ENCODE measurements at regions not wholly inside any gene's neighbourhood (a gene's known extent, or its start where the extent isn't known, plus 50 kb on each side); places are given as distances from the start of the nearest gene placed in this dataset.
"Not testable (repeated sequence)": the region's sequence is repeated elsewhere in the genome, so short reads cannot be mapped to it uniquely, and the experiment has no call there.

DNA sequence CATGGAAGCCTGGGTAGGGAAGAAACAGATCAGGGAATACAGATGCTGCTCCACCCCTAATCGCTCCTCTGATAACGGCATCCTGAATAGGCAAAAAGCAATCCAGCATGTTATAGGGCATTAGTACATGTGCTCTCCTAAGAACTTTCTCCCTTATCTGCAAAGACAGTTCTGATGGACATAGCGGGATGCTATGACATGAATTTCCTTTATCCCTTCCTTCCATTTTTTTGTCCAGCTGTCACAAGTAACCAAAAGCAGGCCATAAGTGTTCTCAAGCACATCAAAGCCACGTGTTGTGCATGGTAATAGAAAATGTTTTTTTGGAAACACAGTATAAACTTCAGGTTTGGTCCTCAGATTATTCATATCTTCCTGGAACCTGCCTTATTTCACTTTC lies 141.4 kb upstream of the MON1B start:
- no peak for DNase-seq (ENCODE audit: extremely low spot score, insufficient read length, low read depth)
- FAIRE-seq, result no peak

- FAIRE-seq, result not testable (repeated sequence)
Measured at GRCh38 chr16:77056597-77056996, 134.4 kb upstream of the MON1B start.

GRCh38 chr16:77057161-77057774 lies 133.7 kb upstream of the MON1B start:
- FAIRE-seq (no peak), DNase-seq (ENCODE audit: extremely low spot score, insufficient read length, low read depth) (no peak)

More at GRCh38 chr16:77056597-77056996, 134.4 kb upstream of the MON1B start:
- not testable (repeated sequence) for DNase-seq (ENCODE audit: extremely low spot score, insufficient read length, low read depth)

- no peak for FAIRE-seq
Measured at GRCh38 chr16:77059446-77059845, 131.5 kb upstream of the MON1B start.

GRCh38 chr16:77060614-77061013 lies 130.4 kb upstream of the MON1B start:
- FAIRE-seq (no peak), DNase-seq (ENCODE audit: extremely low spot score, insufficient read length, low read depth) (no peak)

More at GRCh38 chr16:77059446-77059845, 131.5 kb upstream of the MON1B start:
- DNase-seq (ENCODE audit: extremely low spot score, insufficient read length, low read depth), result no peak

DNA sequence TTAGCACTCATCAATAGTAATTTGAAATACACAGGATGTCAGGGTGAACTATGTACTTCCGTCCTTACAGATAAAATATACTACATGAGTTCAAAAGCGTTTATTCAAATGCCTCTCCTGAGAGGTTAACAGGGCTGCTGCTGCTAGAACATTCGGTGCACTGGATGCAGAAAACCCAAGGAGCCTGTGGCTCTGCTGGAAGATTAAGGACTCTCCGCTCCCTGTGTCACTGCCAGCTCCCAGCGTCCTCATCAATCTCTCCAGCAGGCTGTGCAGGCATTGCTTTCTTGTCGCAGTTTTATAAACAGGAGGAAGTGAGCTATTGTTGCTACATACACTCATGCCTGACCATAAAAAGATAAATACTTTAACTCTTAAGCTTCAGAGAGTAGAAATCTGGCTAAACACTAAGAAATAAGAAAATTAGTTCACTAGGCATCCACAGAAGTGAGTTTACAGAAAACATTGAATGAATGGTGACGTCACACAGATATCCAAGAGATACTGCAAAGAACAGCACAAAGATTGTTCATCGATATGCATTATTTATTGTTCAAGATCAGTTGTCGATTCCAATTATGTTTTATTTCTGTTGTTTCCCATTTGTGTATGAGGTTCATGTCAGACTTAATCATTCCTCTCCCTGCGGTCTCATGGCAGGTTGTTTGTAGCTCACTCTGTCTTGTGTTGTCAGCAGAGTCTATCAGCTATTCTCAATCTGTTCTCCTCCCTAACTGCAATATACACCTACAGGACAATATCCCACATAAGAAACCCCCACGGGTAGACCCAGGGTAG lies 127.9 kb upstream of the MON1B start:
- no peak for DNase-seq (ENCODE audit: extremely low spot score, insufficient read length, low read depth)
- no peak for FAIRE-seq

- FAIRE-seq, result no peak
Measured at GRCh38 chr16:77063676-77064016, 127.3 kb upstream of the MON1B start.

GRCh38 chr16:77064037-77064436 lies 127.0 kb upstream of the MON1B start:
- FAIRE-seq (no peak), DNase-seq (ENCODE audit: extremely low spot score, insufficient read length, low read depth) (no peak)

More at GRCh38 chr16:77063676-77064016, 127.3 kb upstream of the MON1B start:
- no peak for DNase-seq (ENCODE audit: extremely low spot score, insufficient read length, low read depth)

- no peak for FAIRE-seq
- no peak for DNase-seq (ENCODE audit: extremely low spot score, insufficient read length, low read depth)
Measured at GRCh38 chr16:77066896-77067496, 124.0 kb upstream of the MON1B start.

- DNase-seq (ENCODE audit: extremely low spot score, insufficient read length, low read depth) (no peak), FAIRE-seq (no peak)
Measured at GRCh38 chr16:77067900-77068299, 123.1 kb upstream of the MON1B start.

DNA sequence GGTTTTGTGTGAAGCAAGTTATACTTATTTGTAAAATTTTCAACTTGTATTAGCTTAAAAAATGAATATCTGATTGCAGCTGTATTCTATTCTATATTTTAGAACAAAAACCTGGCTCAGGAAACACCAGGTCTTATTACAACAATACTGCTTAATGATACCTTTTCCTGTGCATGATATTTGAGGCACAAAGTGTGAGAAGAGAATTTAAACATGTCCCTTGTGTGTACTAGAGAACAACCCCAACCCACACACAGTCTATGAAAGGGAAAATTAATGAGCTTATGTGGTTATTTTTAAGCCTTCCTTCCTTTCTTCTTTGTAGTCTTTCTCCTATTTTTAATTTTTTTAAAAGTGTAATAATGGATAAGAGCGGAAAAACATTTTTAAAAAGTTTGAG lies 122.6 kb upstream of the MON1B start:
- DNase-seq (ENCODE audit: extremely low spot score, insufficient read length, low read depth) (no peak), FAIRE-seq (no peak)

GRCh38 chr16:77069929-77070328 lies 121.1 kb upstream of the MON1B start:
- FAIRE-seq (no peak), DNase-seq (ENCODE audit: extremely low spot score, insufficient read length, low read depth) (no peak)

DNA sequence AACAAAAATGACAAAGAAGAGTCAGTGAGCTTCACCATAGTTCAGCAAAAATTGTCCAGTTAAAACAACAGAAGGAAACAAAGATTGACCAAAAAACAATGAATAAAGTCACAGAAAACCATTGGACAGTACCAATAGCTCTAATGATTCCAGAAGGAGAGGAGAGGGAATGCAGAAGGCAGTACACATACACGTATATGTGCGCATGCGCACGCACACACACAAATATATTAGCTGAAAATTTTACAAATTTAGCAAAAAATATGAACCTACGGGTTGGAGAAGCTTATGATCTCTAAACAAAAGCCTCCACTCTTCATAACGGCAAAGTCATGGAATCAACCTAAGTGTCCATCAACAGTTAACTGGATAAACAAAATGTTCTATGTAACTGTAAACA lies 120.3 kb upstream of the MON1B start:
- FAIRE-seq, result no peak
- no peak for DNase-seq (ENCODE audit: extremely low spot score, insufficient read length, low read depth)

DNA sequence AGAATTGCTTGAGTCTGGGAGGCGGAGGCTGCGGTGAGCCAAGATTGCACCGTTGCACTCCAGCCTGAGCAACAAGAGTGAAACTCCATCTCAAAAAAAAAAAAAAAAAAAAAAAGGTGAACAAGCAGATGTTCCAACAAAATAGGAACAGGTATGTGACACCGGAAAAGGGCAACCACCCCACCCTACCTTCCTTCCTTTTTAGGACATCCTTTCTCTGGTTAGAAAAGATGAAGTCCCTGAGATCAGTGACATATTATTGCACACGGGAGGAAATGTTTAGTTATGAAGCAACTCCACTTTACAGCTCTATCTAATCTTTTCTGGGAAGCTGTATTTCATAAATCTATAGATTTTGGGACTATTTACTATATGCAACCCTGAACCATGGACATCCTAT lies 114.2 kb upstream of the MON1B start:
- DNase-seq (ENCODE audit: extremely low spot score, insufficient read length, low read depth) (no peak), FAIRE-seq (no peak)

DNA sequence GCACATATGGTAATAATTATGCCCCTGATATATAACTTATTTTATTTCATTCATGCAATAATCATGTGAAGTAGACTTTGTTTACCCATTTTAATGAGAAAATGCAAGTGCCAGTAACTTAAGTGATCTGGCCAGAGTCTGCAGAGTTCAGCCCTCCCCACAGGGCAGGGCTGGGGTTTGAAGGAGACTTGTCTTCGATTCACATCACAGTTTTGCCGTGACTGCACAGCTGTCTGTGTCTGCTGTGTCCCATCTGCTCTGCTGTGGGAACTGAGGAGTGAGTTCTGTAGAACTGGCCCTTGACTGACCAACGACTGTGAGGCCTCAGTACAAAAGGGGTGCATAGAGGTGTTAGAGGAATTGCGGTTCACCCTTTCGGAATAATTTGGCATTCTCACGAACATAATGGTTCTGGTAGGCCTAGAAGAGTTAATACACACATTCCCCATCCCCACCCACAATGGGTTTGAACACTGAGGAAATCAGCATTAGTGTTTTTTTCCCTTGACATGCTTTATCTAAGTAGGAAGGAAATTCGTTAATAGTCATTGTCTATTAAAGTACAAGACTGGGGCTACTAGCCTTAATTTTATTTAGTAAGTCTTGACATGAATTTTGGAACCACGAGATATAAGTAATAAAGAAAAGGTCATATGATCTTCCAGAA lies 113.6 kb upstream of the MON1B start:
- FAIRE-seq (no peak), DNase-seq (ENCODE audit: extremely low spot score, insufficient read length, low read depth) (no peak)

GRCh38 chr16:77085981-77086380 lies 105.0 kb upstream of the MON1B start:
- no peak for FAIRE-seq
- no peak for DNase-seq (ENCODE audit: extremely low spot score, insufficient read length, low read depth)

- DNase-seq (ENCODE audit: extremely low spot score, insufficient read length, low read depth) (no peak), FAIRE-seq (no peak)
Measured at GRCh38 chr16:77090062-77090461, 100.9 kb upstream of the MON1B start.

GRCh38 chr16:77093309-77093708 lies 97.7 kb upstream of the MON1B start:
- DNase-seq (ENCODE audit: extremely low spot score, insufficient read length, low read depth) (no peak), FAIRE-seq (no peak)

GRCh38 chr16:77093999-77094398 lies 97.0 kb upstream of the MON1B start:
- DNase-seq (ENCODE audit: extremely low spot score, insufficient read length, low read depth) (no peak), FAIRE-seq (no peak)

DNA sequence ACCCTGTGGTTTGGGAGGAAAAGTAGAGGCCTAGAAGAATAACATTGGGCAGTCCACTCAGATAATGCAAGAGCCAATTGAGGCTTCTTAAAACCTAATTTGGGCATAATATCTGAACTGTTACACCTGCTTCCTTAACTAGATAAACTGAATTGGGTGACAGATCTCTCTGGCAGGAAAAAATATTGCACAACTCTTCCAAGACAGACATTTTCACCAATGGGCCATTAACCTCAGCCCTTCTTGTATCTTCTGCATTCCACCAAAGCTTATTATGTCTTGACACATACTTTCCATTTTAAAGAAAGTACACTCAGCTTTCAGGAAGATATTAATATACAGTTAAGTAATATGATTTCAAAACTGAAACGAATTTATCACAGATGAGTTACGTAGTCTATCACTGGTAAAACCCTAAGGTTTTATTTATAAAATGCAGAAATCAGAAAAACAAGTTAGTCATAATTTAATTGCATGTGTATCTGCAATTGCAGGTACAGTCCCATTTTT lies 79.9 kb upstream of the MON1B start:
- FAIRE-seq (no peak), DNase-seq (ENCODE audit: extremely low spot score, insufficient read length, low read depth) (no peak)

DNA sequence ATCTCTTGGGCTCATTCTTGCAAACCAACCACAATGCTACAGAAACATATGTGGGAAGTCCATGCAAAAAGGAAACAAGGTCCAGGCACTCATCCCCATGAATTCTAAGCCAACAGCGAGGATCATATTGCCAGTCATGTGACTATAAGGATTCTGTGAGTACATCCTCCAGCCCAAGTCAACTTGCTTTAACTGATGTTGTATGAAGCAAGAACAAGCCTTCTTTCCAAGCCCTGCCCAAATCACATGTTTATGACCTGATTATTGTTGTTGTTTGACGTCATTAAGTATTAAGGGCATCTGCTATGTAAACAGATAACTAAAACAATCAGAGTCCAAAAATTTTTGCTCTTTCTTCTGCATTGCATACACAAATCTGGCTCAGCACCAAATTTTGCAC lies 78.2 kb upstream of the MON1B start:
- FAIRE-seq, result no peak
- no peak for DNase-seq (ENCODE audit: extremely low spot score, insufficient read length, low read depth)
